ENCODE measurements at regions not wholly inside any gene's neighbourhood (a gene's known extent, or its start where the extent isn't known, plus 50 kb on each side); places are given as distances from the start of the nearest gene placed in this dataset.
"Not testable (repeated sequence)": the region's sequence is repeated elsewhere in the genome, so short reads cannot be mapped to it uniquely, and the experiment has no call there.

- DNase-seq (ENCODE audit: low read depth in 2 of 2): no peak
These were observed 370.3 kb upstream of the JARID2 start for GRCh38 chr6:14875481-14876063.

GRCh38 chr6:14876778-14877613 lies 368.9 kb upstream of the JARID2 start:
- no peak for DNase-seq (ENCODE audit: low read depth in 2 of 2)

- no peak for DNase-seq (ENCODE audit: low read depth in 2 of 2)
These were observed 368.1 kb upstream of the JARID2 start for GRCh38 chr6:14877758-14878157.

GRCh38 chr6:14880052-14880451 lies 365.8 kb upstream of the JARID2 start:
- DNase-seq (ENCODE audit: low read depth in 2 of 2): no peak

GRCh38 chr6:14880677-14881076 lies 365.2 kb upstream of the JARID2 start:
- no peak for DNase-seq (ENCODE audit: low read depth in 2 of 2)

GRCh38 chr6:14881398-14881797 lies 364.5 kb upstream of the JARID2 start:
- no peak for DNase-seq (ENCODE audit: low read depth in 2 of 2)

- no peak for DNase-seq (ENCODE audit: low read depth in 2 of 2)
These were observed 363.4 kb upstream of the JARID2 start for GRCh38 chr6:14882394-14883026.

- no peak for DNase-seq (ENCODE audit: low read depth in 2 of 2)
These were observed 361.9 kb upstream of the JARID2 start for GRCh38 chr6:14883921-14884320.

GRCh38 chr6:14885498-14885897 lies 360.4 kb upstream of the JARID2 start:
- DNase-seq (ENCODE audit: low read depth in 2 of 2): no peak

- DNase-seq (ENCODE audit: low read depth in 2 of 2): no peak
These were observed 358.7 kb upstream of the JARID2 start for GRCh38 chr6:14887181-14887580.

- DNase-seq (ENCODE audit: low read depth in 2 of 2): no peak
These were observed 357.8 kb upstream of the JARID2 start for GRCh38 chr6:14887986-14888574.

GRCh38 chr6:14888575-14889000 lies 357.3 kb upstream of the JARID2 start:
- no peak for DNase-seq (ENCODE audit: low read depth in 2 of 2)

- no peak for DNase-seq (ENCODE audit: low read depth in 2 of 2)
These were observed 356.7 kb upstream of the JARID2 start for GRCh38 chr6:14889188-14889587.

- DNase-seq (ENCODE audit: low read depth in 2 of 2): no peak
These were observed 356.0 kb upstream of the JARID2 start for GRCh38 chr6:14889611-14890593.

- DNase-seq (ENCODE audit: low read depth in 2 of 2): not testable (repeated sequence)
These were observed 354.0 kb upstream of the JARID2 start for GRCh38 chr6:14891820-14892375.

GRCh38 chr6:14894105-14894504 lies 351.8 kb upstream of the JARID2 start:
- no peak for DNase-seq (ENCODE audit: low read depth in 2 of 2)

GRCh38 chr6:14896475-14896874 lies 349.4 kb upstream of the JARID2 start:
- no peak for DNase-seq (ENCODE audit: low read depth in 2 of 2)

GRCh38 chr6:14897831-14898230 lies 348.0 kb upstream of the JARID2 start:
- DNase-seq (ENCODE audit: low read depth in 2 of 2): no peak

- not testable (repeated sequence) for DNase-seq (ENCODE audit: low read depth in 2 of 2)
These were observed 346.4 kb upstream of the JARID2 start for GRCh38 chr6:14899441-14899840.

- DNase-seq (ENCODE audit: low read depth in 2 of 2): no peak
These were observed 344.9 kb upstream of the JARID2 start for GRCh38 chr6:14900919-14901318.

Data from stimulated activated CD4-positive, alpha-beta T cell treated with anti-CD3 and anti-CD28 coated beads, Interleukin-1b, Interleukin-23, amount 100 ng/mL, for 1 hour (primary cell).